Tibial nerve (tissue), 4 donors: ENCODE measurements at regions not wholly inside any gene's neighbourhood (a gene's known extent, or its start where the extent isn't known, plus 50 kb on each side); places are given as distances from the start of the nearest gene placed in this dataset.

ENCODE experiments used
- EP300 ChIP-seq, 2 donors: sonication (generic); formaldehyde crosslinking; IDR thresholded peaks; one replicate each; pipeline ENCODE4 v1.6.1; 2017; ENCODE audit warnings: antibody characterized with exemption in 2 of 2, mild to moderate bottlenecking in 1 of 2
- POLR2A ChIP-seq, 2 donors: fragments of 450-650 bp; IDR thresholded peaks; one replicate each; pipeline ENCODE4 v1.6.1; 2017; ENCODE audit warnings: antibody characterized with exemption in 2 of 2, mild to moderate bottlenecking in 2 of 2, moderate library complexity in 2 of 2
- TF ChIP-seq, protein P1 (sequence below), 5 experiments: fragments of 200-600 bp in 3 of 5; fragments of 450-650 bp in 2 of 5; sonication (generic) in 3 of 5; IDR thresholded peaks; one replicate each; pipeline ENCODE4 v1.5.1; 2016 to 2019; ENCODE audit warnings: antibody characterized with exemption in 5 of 5, mild to moderate bottlenecking in 3 of 5, moderate library complexity in 2 of 5

DNA sequence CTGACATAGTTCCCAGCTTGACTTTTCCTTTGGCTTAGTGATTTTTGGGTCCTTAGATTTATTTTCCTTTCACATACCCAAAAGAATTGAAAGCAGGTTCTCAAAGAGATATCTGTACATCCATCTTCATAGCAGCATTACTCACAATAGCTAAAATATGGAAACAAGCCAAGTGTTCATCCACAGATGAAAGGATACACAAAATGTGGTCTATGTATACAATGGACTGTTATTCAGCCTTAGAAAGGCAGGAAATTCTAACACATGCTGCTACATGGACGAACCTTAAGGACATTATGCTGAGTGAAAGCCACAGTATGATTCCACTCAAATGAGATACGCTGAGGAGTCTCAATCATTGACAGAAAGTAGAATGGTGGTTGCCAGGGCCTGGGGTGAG is 171.8 kb downstream of the IGLL1 start:
- TF ChIP-seq, protein P1, sequence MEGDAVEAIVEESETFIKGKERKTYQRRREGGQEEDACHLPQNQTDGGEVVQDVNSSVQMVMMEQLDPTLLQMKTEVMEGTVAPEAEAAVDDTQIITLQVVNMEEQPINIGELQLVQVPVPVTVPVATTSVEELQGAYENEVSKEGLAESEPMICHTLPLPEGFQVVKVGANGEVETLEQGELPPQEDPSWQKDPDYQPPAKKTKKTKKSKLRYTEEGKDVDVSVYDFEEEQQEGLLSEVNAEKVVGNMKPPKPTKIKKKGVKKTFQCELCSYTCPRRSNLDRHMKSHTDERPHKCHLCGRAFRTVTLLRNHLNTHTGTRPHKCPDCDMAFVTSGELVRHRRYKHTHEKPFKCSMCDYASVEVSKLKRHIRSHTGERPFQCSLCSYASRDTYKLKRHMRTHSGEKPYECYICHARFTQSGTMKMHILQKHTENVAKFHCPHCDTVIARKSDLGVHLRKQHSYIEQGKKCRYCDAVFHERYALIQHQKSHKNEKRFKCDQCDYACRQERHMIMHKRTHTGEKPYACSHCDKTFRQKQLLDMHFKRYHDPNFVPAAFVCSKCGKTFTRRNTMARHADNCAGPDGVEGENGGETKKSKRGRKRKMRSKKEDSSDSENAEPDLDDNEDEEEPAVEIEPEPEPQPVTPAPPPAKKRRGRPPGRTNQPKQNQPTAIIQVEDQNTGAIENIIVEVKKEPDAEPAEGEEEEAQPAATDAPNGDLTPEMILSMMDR (IDR thresholded peaks at IDR 0.05), result no peak
- no peak for TF ChIP-seq POLR2A (IDR thresholded peaks at IDR 0.05)
- TF ChIP-seq EP300 (IDR thresholded peaks at IDR 0.05), result no peak
